Fibroblast of lung (primary cell): ENCODE measurements at regions not wholly inside any gene's neighbourhood (a gene's known extent, or its start where the extent isn't known, plus 50 kb on each side); places are given as distances from the start of the nearest gene placed in this dataset.

ENCODE experiments used
- EZH2 ChIP-seq: IDR thresholded peaks from 2 replicates; pipeline ENCODE4 v1.5.1; 2012; ENCODE audit warnings: low read length, control low read depth, mild to moderate bottlenecking; ENCODE audit errors: missing control alignments
- TF ChIP-seq, protein P1 (sequence below), 2 donors: IDR thresholded peaks in 1 of 2; conservative IDR thresholded peaks in 1 of 2; 1 replicate in 1 of 2; 2 replicates in 1 of 2; pipeline ENCODE4 v1.5.1; 2011 to 2012; ENCODE audit warnings: low read length in 2 of 2, control low read depth in 1 of 2, inconsistent platforms in 1 of 2, low read depth in 1 of 2, mild to moderate bottlenecking in 1 of 2

- TF ChIP-seq, protein P1, sequence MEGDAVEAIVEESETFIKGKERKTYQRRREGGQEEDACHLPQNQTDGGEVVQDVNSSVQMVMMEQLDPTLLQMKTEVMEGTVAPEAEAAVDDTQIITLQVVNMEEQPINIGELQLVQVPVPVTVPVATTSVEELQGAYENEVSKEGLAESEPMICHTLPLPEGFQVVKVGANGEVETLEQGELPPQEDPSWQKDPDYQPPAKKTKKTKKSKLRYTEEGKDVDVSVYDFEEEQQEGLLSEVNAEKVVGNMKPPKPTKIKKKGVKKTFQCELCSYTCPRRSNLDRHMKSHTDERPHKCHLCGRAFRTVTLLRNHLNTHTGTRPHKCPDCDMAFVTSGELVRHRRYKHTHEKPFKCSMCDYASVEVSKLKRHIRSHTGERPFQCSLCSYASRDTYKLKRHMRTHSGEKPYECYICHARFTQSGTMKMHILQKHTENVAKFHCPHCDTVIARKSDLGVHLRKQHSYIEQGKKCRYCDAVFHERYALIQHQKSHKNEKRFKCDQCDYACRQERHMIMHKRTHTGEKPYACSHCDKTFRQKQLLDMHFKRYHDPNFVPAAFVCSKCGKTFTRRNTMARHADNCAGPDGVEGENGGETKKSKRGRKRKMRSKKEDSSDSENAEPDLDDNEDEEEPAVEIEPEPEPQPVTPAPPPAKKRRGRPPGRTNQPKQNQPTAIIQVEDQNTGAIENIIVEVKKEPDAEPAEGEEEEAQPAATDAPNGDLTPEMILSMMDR (conservative IDR thresholded peaks at IDR 0.05 in 1 of 2, IDR thresholded peaks at IDR 0.05 in 1 of 2; ENCODE audit: low read depth in 1 of 2, low read length in 2 of 2), result no peak
- no peak for TF ChIP-seq EZH2
These were observed 1180.0 kb upstream of the TENM3 start for GRCh38 chr4:181063212-181063611.
